K562 (cell line): ENCODE measurements at regions not wholly inside any gene's neighbourhood (a gene's known extent, or its start where the extent isn't known, plus 50 kb on each side); places are given as distances from the start of the nearest gene placed in this dataset.
A peak's percentile ranks its signal among the peaks of the same experiment; 100 is the strongest.

Experiments used
- CBFA2T2 ChIP-seq: fragments of 450-650 bp; conservative IDR thresholded peaks from 2 replicates; pipeline ENCODE4 v1.6.1; 2017; ENCODE audit warnings: mild to moderate bottlenecking
- CREM ChIP-seq: IDR thresholded peaks from 2 replicates; pipeline ENCODE4 v1.6.1; 2014; ENCODE audit warnings: antibody characterized with exemption, low read depth
- ELF4 ChIP-seq: fragments of 450-650 bp; formaldehyde crosslinking; IDR thresholded peaks from 2 replicates; pipeline ENCODE4 v1.4.0; 2022; ENCODE audit warnings: missing genetic modification characterization
- FOXO4 ChIP-seq: fragments of 450-650 bp; formaldehyde crosslinking; IDR thresholded peaks from 2 replicates; pipeline ENCODE4 v1.4.0; 2020; ENCODE audit warnings: mild to moderate bottlenecking, moderate library complexity
- HDAC2 ChIP-seq: fragments of 450-650 bp; IDR thresholded peaks from 2 replicates; pipeline ENCODE4 v1.6.1; 2016; ENCODE audit warnings: mild to moderate bottlenecking
- HDAC3 ChIP-seq: fragments of 450-650 bp; IDR thresholded peaks from 2 replicates; pipeline ENCODE4 v1.6.1; 2018; ENCODE audit warnings: borderline replicate concordance, mild to moderate bottlenecking, moderate library complexity; ENCODE audit not compliant: partially characterized antibody
- HSF4 ChIP-seq: fragments of 250-450 bp; sonication (Bioruptor Pico); IDR thresholded peaks from 2 replicates; pipeline ENCODE4 v2.1.2; 2022; ENCODE audit warnings: mild to moderate bottlenecking, moderate library complexity, borderline replicate concordance
- MGA ChIP-seq: fragments of 450-650 bp; IDR thresholded peaks from 2 replicates; pipeline ENCODE4 v1.6.1; 2016; ENCODE audit warnings: mild to moderate bottlenecking, moderate library complexity
- MXI1 ChIP-seq: IDR thresholded peaks from 2 replicates; pipeline ENCODE4 v1.6.1; 2011; ENCODE audit warnings: low read depth, mild to moderate bottlenecking, improper control_type of control experiment, low read length
- NR4A1 ChIP-seq, 2 experiments: fragments of 250-450 bp in 1 of 2; fragments of 450-650 bp in 1 of 2; sonication (Bioruptor Pico) in 1 of 2; IDR thresholded peaks; 2 replicates each; pipeline versions ENCODE4 v1.4.0 to v1.6.1; 2016 to 2020; ENCODE audit warnings: mild to moderate bottlenecking in 2 of 2, missing compliant biosample characterization in 1 of 2, missing genetic modification characterization in 1 of 2, moderate library complexity in 1 of 2
- OTX1 ChIP-seq: fragments of 450-650 bp; formaldehyde crosslinking; IDR thresholded peaks from 2 replicates; pipeline ENCODE4 v1.4.0; 2022; ENCODE audit warnings: mild to moderate bottlenecking
- RUNX1 ChIP-seq: sonication (generic); IDR thresholded peaks from 2 replicates; pipeline ENCODE4 v1.6.1; 2016; ENCODE audit warnings: antibody characterized with exemption, low read depth
- SMARCE1 ChIP-seq: fragments of 450-650 bp; IDR thresholded peaks from 2 replicates; pipeline ENCODE4 v1.7.1; 2016; ENCODE audit warnings: mild to moderate bottlenecking
- ZKSCAN8 ChIP-seq: fragments of 200-800 bp; sonication (Bioruptor generic); IDR thresholded peaks from 2 replicates; pipeline ENCODE4 v1.6.1; 2016; ENCODE audit warnings: missing genetic modification characterization, missing compliant biosample characterization
- ZNF277 ChIP-seq: fragments of 250-450 bp; sonication (Bioruptor Pico); IDR thresholded peaks from 2 replicates; pipeline ENCODE4 v1.8.0; 2022; ENCODE audit warnings: inconsistent platforms, mild to moderate bottlenecking, moderate library complexity, borderline replicate concordance

GRCh38 chr15:39140060-39140604 is 440.7 kb upstream of the THBS1 start (continued):
- no peak for TF ChIP-seq MGA
- peak; percentile 90; the same call in 1 of the 2 replicates for TF ChIP-seq RUNX1
- 0 out of 2 replicates have a peak, but pooled peaks have one; percentile 45 for TF ChIP-seq ELF4 (CRISPR knock-in tag)
- TF ChIP-seq SMARCE1 = peak; percentile 90
- no peak for TF ChIP-seq HSF4
- no peak for TF ChIP-seq FOXO4 (CRISPR knock-in tag)
- peak; percentile 66 for TF ChIP-seq HDAC2
- TF ChIP-seq MXI1 = no peak
- TF ChIP-seq ZKSCAN8 (CRISPR knock-in tag) = peak; percentile 69; the same call in 1 of the 2 replicates
- TF ChIP-seq CBFA2T2 = peak; percentile 99
- peak; percentile 66 for TF ChIP-seq CREM
- TF ChIP-seq OTX1 = no peak
- no peak for TF ChIP-seq ZNF277 (CRISPR knock-in tag)
- TF ChIP-seq HDAC3 = peak; percentile 76
- TF ChIP-seq NR4A1 (CRISPR knock-in tag; IDR thresholded peaks at IDR 0.05) = no peak
- TF ChIP-seq NR4A1 (tag; IDR thresholded peaks at IDR 0.05) = peak; percentile 72; the same call in 1 of the 2 replicates
